ENCODE measurements at regions not wholly inside any gene's neighbourhood (a gene's known extent, or its start where the extent isn't known, plus 50 kb on each side); places are given as distances from the start of the nearest gene placed in this dataset.

GRCh38 chr13:61857198-61857597 is 441.5 kb upstream of the PCDH20 start:
- TF ChIP-seq CTCF (IDR thresholded peaks at IDR 0.05; ENCODE audit: low read length) (no peak), EZH2phosphoT487 (IDR thresholded peaks at IDR 0.05; ENCODE audit: low read length) (no peak), EZH2 (optimal IDR thresholded peaks at IDR 0.05; ENCODE audit: low read depth, low read length) (no peak)

Data from MM.1S (cell line).